Fibroblast of lung (primary cell): ENCODE measurements at regions not wholly inside any gene's neighbourhood (a gene's known extent, or its start where the extent isn't known, plus 50 kb on each side); places are given as distances from the start of the nearest gene placed in this dataset.

Source experiments
- DNase-seq, 2 donors: peaks; one replicate each; pipeline versions ENCODE4 v3.0.0 to v3.0.0-alpha.2; 2010; ENCODE audit warnings: low read depth in 2 of 2
- H2AFZ ChIP-seq: 2 replicates; pipeline ENCODE4 v1.5.1; 2012; ENCODE audit warnings: low read length, control low read depth, inconsistent platforms
- H3K27ac ChIP-seq: 2 replicates; pipeline ENCODE4 v1.5.1; 2011; ENCODE audit warnings: low read length, control low read depth; ENCODE audit not compliant: insufficient read depth
- H3K27me3 ChIP-seq: 2 replicates; pipeline ENCODE4 v1.5.1; 2011; ENCODE audit warnings: mild to moderate bottlenecking, low read length; ENCODE audit not compliant: control insufficient read depth, insufficient read depth
- H3K36me3 ChIP-seq: 2 replicates; pipeline ENCODE4 v1.5.1; 2011; ENCODE audit warnings: low read length; ENCODE audit not compliant: control insufficient read depth, insufficient read depth
- H3K4me1 ChIP-seq: 2 replicates; pipeline ENCODE4 v1.5.1; 2011; ENCODE audit warnings: low read length; ENCODE audit not compliant: control insufficient read depth, insufficient read depth; ENCODE audit errors: extremely low read depth
- H3K4me2 ChIP-seq: 2 replicates; pipeline ENCODE4 v1.5.1; 2011; ENCODE audit warnings: low read length, control low read depth; ENCODE audit not compliant: insufficient read depth; ENCODE audit errors: extremely low read depth
- H3K4me3 ChIP-seq, 4 experiments: fragments of 200-600 bp in 1 of 4; sonication (generic) in 1 of 4; replicated peaks in 1 of 4; 2 replicates each; pipeline ENCODE4 v1.5.1; 2011 to 2016; ENCODE audit warnings: low read length in 4 of 4, low read depth in 3 of 4, mild to moderate bottlenecking in 3 of 4, control low read depth in 2 of 4, inconsistent platforms in 1 of 4, mixed read lengths in 1 of 4; ENCODE audit not compliant: insufficient read depth in 1 of 4; ENCODE audit errors: control extremely low read depth in 1 of 4
- H3K79me2 ChIP-seq: 2 replicates; pipeline ENCODE4 v1.5.1; 2012; ENCODE audit warnings: mild to moderate bottlenecking, low read length, inconsistent platforms; ENCODE audit not compliant: control insufficient read depth, insufficient read depth
- H3K9ac ChIP-seq: 2 replicates; pipeline ENCODE4 v1.5.1; 2011; ENCODE audit warnings: mild to moderate bottlenecking, low read length, control low read depth; ENCODE audit not compliant: insufficient read depth
- H3K9me3 ChIP-seq: 2 replicates; pipeline ENCODE4 v1.5.1; 2012; ENCODE audit warnings: low read depth, low read length; ENCODE audit not compliant: control insufficient read depth, insufficient read depth
- H4K20me1 ChIP-seq: 2 replicates; pipeline ENCODE4 v1.5.1; 2011; ENCODE audit warnings: low read length; ENCODE audit not compliant: control insufficient read depth, insufficient read depth; ENCODE audit errors: extremely low read depth
- EZH2 ChIP-seq: IDR thresholded peaks from 2 replicates; pipeline ENCODE4 v1.5.1; 2012; ENCODE audit warnings: low read length, control low read depth, mild to moderate bottlenecking; ENCODE audit errors: missing control alignments
- TF ChIP-seq, protein P1 (sequence below), 2 donors: IDR thresholded peaks in 1 of 2; conservative IDR thresholded peaks in 1 of 2; 1 replicate in 1 of 2; 2 replicates in 1 of 2; pipeline ENCODE4 v1.5.1; 2011 to 2012; ENCODE audit warnings: low read length in 2 of 2, control low read depth in 1 of 2, inconsistent platforms in 1 of 2, low read depth in 1 of 2, mild to moderate bottlenecking in 1 of 2

DNA sequence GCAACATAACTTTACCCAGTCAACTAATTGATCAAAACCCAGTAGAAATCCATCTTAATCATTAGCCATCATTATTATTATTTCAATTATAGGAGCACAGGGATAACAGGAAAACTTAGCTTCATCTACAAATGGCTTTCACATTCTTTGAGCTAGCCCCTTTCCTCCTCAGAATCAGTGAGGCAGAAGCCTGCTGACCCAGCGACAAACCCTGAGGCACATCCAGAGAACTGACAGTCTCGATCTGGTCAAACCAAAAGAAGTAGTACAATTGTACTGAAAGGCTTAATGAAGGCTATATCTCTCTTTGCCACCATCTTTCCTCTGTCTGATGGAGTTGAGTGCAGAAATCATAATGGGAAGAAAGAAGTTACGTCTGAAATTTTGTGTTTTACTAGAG, 109.8 kb upstream of the ARID2 start:
- H3K79me2 ChIP-seq = no peaks in the 10 kb centered on the region
- H3K27ac ChIP-seq = no peak overlapping the region
- H3K4me2 ChIP-seq = no peak overlapping the region
- TF ChIP-seq, protein P1, sequence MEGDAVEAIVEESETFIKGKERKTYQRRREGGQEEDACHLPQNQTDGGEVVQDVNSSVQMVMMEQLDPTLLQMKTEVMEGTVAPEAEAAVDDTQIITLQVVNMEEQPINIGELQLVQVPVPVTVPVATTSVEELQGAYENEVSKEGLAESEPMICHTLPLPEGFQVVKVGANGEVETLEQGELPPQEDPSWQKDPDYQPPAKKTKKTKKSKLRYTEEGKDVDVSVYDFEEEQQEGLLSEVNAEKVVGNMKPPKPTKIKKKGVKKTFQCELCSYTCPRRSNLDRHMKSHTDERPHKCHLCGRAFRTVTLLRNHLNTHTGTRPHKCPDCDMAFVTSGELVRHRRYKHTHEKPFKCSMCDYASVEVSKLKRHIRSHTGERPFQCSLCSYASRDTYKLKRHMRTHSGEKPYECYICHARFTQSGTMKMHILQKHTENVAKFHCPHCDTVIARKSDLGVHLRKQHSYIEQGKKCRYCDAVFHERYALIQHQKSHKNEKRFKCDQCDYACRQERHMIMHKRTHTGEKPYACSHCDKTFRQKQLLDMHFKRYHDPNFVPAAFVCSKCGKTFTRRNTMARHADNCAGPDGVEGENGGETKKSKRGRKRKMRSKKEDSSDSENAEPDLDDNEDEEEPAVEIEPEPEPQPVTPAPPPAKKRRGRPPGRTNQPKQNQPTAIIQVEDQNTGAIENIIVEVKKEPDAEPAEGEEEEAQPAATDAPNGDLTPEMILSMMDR (conservative IDR thresholded peaks at IDR 0.05 in 1 of 2, IDR thresholded peaks at IDR 0.05 in 1 of 2; ENCODE audit: low read depth in 1 of 2, low read length in 2 of 2) = no peak
- TF ChIP-seq EZH2 = no peak
- DNase-seq = no peak
- H3K27me3 ChIP-seq = no peaks in the 10 kb centered on the region
- H3K36me3 ChIP-seq = no peaks in the 10 kb centered on the region
- no peak overlapping the region for H2AFZ ChIP-seq
- H3K9ac ChIP-seq = no peak overlapping the region
- H4K20me1 ChIP-seq = no peaks in the 10 kb centered on the region
- no peak overlapping the region for H3K4me3 ChIP-seq
- H3K9me3 ChIP-seq = no peaks in the 10 kb centered on the region
- peaks cover 7% of the 10 kb centered on the region for H3K4me1 ChIP-seq

DNA sequence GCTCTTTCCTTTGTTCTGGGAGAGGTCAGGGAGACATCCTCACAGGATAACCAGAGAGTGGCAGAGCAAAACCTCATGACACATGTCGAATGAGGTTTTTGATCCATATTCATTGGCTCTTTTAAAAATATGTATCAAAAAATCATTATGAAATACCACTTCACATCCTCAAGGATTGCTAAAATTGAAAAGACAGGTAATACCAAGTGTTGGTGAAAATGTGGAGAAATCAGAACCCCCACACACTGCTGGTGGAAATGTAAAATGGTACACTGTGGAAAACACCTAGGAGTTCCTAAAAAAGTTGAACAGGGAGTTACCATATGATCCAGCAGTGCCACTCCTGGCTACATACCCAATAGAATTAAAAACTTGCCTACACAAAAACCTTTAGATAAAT, 107.8 kb upstream of the ARID2 start:
- Histone ChIP-seq H3K27me3 (no peaks in the 10 kb centered on the region), H4K20me1 (no peaks in the 10 kb centered on the region), H2AFZ (no peak overlapping the region), H3K4me1 (no peaks in the 10 kb centered on the region), H3K9ac (no peak overlapping the region), H3K4me3 (no peak overlapping the region), H3K36me3 (no peaks in the 10 kb centered on the region), H3K4me2 (no peak overlapping the region), H3K9me3 (no peaks in the 10 kb centered on the region), H3K27ac (no peak overlapping the region), H3K79me2 (no peaks in the 10 kb centered on the region)
- no peak for DNase-seq
- TF ChIP-seq, protein P1 (conservative IDR thresholded peaks at IDR 0.05 in 1 of 2, IDR thresholded peaks at IDR 0.05 in 1 of 2; ENCODE audit: low read depth in 1 of 2, low read length in 2 of 2) = no peak
- no peak for TF ChIP-seq EZH2

DNA sequence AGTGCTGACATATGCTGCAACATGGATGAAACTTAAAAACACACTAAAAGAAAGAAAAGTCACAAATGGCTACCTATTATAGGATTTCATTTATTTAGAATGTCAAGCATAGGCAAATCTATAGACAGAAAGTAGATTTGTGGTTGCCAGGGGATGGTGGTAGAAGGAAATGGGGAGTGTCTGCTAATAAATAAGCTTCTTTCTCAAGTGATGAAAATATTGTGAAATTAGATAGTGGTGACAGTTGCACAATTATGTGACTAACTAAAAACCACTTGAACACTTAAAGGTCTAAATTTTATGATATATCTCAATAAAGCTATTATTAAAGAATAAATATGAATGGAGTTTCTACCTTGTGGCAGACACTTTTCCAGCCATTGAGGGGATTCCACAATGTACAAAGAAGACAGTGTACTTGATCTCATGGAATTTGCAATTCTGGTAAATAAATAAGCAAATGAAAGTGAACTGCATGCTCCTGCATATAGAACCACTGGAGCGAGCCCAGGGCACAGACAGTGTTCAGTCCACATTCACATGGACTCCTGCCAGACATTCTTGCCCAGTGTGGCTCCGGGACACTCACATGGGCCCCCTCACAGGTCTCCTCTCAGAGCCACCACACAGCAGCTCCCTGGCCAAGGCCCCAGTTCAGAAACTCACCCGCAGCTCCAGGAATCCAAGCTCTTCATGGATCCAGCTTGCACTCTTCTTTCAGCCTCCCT, 107.1 kb upstream of the ARID2 start:
- Histone ChIP-seq H3K9me3 (no peaks in the 10 kb centered on the region), H3K9ac (no peak overlapping the region), H3K4me3 (no peak overlapping the region), H3K4me2 (no peak overlapping the region), H2AFZ (no peak overlapping the region), H3K36me3 (no peaks in the 10 kb centered on the region), H4K20me1 (no peaks in the 10 kb centered on the region), H3K27me3 (no peaks in the 10 kb centered on the region), H3K79me2 (no peaks in the 10 kb centered on the region), H3K27ac (no peak overlapping the region), H3K4me1 (no peaks in the 10 kb centered on the region)
- TF ChIP-seq, protein P1 (conservative IDR thresholded peaks at IDR 0.05 in 1 of 2, IDR thresholded peaks at IDR 0.05 in 1 of 2; ENCODE audit: low read depth in 1 of 2, low read length in 2 of 2) = no peak
- no peak for TF ChIP-seq EZH2
- DNase-seq = no peak
